HepG2 (cell line): ENCODE measurements at regions not wholly inside any gene's neighbourhood (a gene's known extent, or its start where the extent isn't known, plus 50 kb on each side); places are given as distances from the start of the nearest gene placed in this dataset.

Source experiments
- ATAC-seq: fragments of 200-7000 bp; cut with Tn5 transposase; 3 replicates; pipeline ENCODE4 v1.9.1; 2020; ENCODE audit warnings: mild to moderate bottlenecking, moderate library complexity
- BruUV-seq: library from RNA; stranded (reverse); fragments of 400-500 nt; replicated peaks from 2 replicates; lab custom pipeline; 2021; lab: Mats Ljungman, UMichigan
- CTCF ChIA-PET: fragments of 300-600 bp; formaldehyde crosslinking; extraction: SDS; loops from one replicate; lab custom pipeline; 2021; ENCODE audit warnings: low total read pairs, inconsistent platforms, low intra/inter-chr PET ratio; lab: Yijun Ruan, JAX
- POLR2A ChIA-PET: fragments of 350-600 bp; sonication (Branson Sonifier 250); formaldehyde crosslinking; loops from one replicate; lab custom pipeline; 2020; ENCODE audit warnings: antibody characterized with exemption, inconsistent platforms; lab: Yijun Ruan, JAX
- DNase-seq: peaks from one replicate; pipeline ENCODE4 v3.0.0-alpha.2; 2015; ENCODE audit warnings: low spot score
- FAIRE-seq: peaks from 3 replicates; lab custom pipeline; 2011; peaks lifted over from hg19 to GRCh38; lab: Jason Lieb, UNC
- H2AFZ ChIP-seq: one replicate; pipeline ENCODE4 v1.6.1; 2011; ENCODE audit warnings: low read length, inconsistent platforms
- H3K27ac ChIP-seq: fragments of 300-600 bp; 3 replicates; pipeline ENCODE4 v1.8.0; 2011; ENCODE audit warnings: mixed run types, mild to moderate bottlenecking, mixed read lengths, low read length, inconsistent platforms; ENCODE audit not compliant: insufficient read depth; ENCODE audit errors: extremely low read length
- H3K27me3 ChIP-seq, 2 experiments: fragments of 200-600 bp in 1 of 2; 2 replicates in 1 of 2; 3 replicates in 1 of 2; pipeline versions ENCODE4 v1.6.0 to v1.8.0; 2011; ENCODE audit warnings: low read length in 2 of 2, mild to moderate bottlenecking in 2 of 2, moderate library complexity in 2 of 2, inconsistent platforms in 1 of 2; ENCODE audit not compliant: insufficient read depth in 2 of 2, control insufficient read depth in 1 of 2
- H3K36me3 ChIP-seq, 2 experiments: fragments of 200-600 bp in 1 of 2; replicated peaks in 1 of 2; 2 replicates in 1 of 2; 3 replicates in 1 of 2; pipeline versions ENCODE4 v1.5.1 to v1.8.0; 2011; ENCODE audit warnings: low read length in 2 of 2, inconsistent platforms in 1 of 2; ENCODE audit not compliant: insufficient read depth in 2 of 2, control insufficient read depth in 1 of 2
- H3K4me1 ChIP-seq: 2 replicates; pipeline ENCODE4 v1.5.1; 2012; ENCODE audit warnings: low read length, inconsistent platforms; ENCODE audit not compliant: insufficient read depth
- H3K4me2 ChIP-seq: 2 replicates; pipeline ENCODE4 v1.6.0; 2011; ENCODE audit warnings: low read depth, low read length, inconsistent platforms
- H3K4me3 ChIP-seq, 3 experiments: fragments of 200-600 bp in 1 of 3; sonication (generic), shearing (Covaris generic) in 1 of 3; replicated peaks in 1 of 3; 2 replicates each; pipeline ENCODE4 v1.5.1; 2011 to 2016; ENCODE audit warnings: low read length in 3 of 3, inconsistent platforms in 2 of 3, low read depth in 2 of 3, mild to moderate bottlenecking in 2 of 3, control low read depth in 1 of 3, mixed read lengths in 1 of 3; ENCODE audit not compliant: insufficient read depth in 1 of 3
- H3K79me2 ChIP-seq: one replicate; pipeline ENCODE4 v1.6.1; 2011; ENCODE audit warnings: low read length, inconsistent platforms; ENCODE audit not compliant: insufficient read depth
- H3K9ac ChIP-seq: 2 replicates; pipeline ENCODE4 v1.6.0; 2011; ENCODE audit warnings: mild to moderate bottlenecking, low read depth, low read length, inconsistent platforms; ENCODE audit not compliant: insufficient read depth
- H3K9me3 ChIP-seq: 2 replicates; pipeline ENCODE4 v1.5.1; 2012; ENCODE audit warnings: mild to moderate bottlenecking, low read length
- H4K20me1 ChIP-seq: 2 replicates; pipeline ENCODE4 v1.6.0; 2011; ENCODE audit warnings: inconsistent platforms, mild to moderate bottlenecking, low read length, moderate library complexity; ENCODE audit not compliant: insufficient read depth
- FOXK2 ChIP-seq: fragments of 450-650 bp; IDR thresholded peaks from 2 replicates; pipeline ENCODE4 v1.6.1; 2016
- GATAD2A ChIP-seq: IDR thresholded peaks from 2 replicates; pipeline ENCODE4 v1.6.1; 2016
- HMGA1 ChIP-seq: sonication (generic); formaldehyde crosslinking; conservative IDR thresholded peaks from 2 replicates; pipeline ENCODE4 v1.4.0; 2020; ENCODE audit warnings: missing genetic modification reagents
- KLF6 ChIP-seq: IDR thresholded peaks from 2 replicates; pipeline ENCODE4 v1.8.0; 2016; ENCODE audit warnings: missing biosample characterization, missing genetic modification reagents
- MEIS2 ChIP-seq: sonication (generic); formaldehyde crosslinking; IDR thresholded peaks from 2 replicates; pipeline ENCODE4 v1.9.0; 2021; ENCODE audit warnings: mild to moderate bottlenecking, missing genetic modification reagents
- POLR2G ChIP-seq: fragments of 200-400 bp; formaldehyde crosslinking; IDR thresholded peaks from 2 replicates; pipeline ENCODE4 v1.6.1; 2018; ENCODE audit warnings: mild to moderate bottlenecking, low read depth, low read length, moderate library complexity
- TBX3 ChIP-seq: fragments of 450-650 bp; IDR thresholded peaks from 2 replicates; pipeline ENCODE4 v1.6.1; 2017; ENCODE audit warnings: antibody characterized with exemption, mild to moderate bottlenecking, inconsistent platforms, borderline replicate concordance
- ZBTB3 ChIP-seq: sonication (generic); formaldehyde crosslinking; IDR thresholded peaks from 2 replicates; pipeline ENCODE4 v1.4.0; 2020; ENCODE audit warnings: low read depth, mild to moderate bottlenecking, moderate library complexity, missing genetic modification reagents, borderline replicate concordance
- ZNF317 ChIP-seq: sonication (generic); formaldehyde crosslinking; IDR thresholded peaks from 2 replicates; pipeline ENCODE4 v1.5.0; 2020; ENCODE audit warnings: mild to moderate bottlenecking, missing genetic modification reagents
- ZNF329 ChIP-seq: sonication (generic); formaldehyde crosslinking; IDR thresholded peaks from 2 replicates; pipeline ENCODE4 v1.9.0; 2021; ENCODE audit warnings: low read depth, mild to moderate bottlenecking, missing genetic modification reagents
- ZNF747 ChIP-seq: sonication (generic); formaldehyde crosslinking; IDR thresholded peaks from 2 replicates; pipeline ENCODE4 v1.8.1; 2023; ENCODE audit warnings: missing genetic modification reagents, mild to moderate bottlenecking, borderline replicate concordance
- WGBS: methylation state at CpG from one replicate; pipeline ENCODE4 v1.1.6; 2017; ENCODE audit warnings: low lambda C conversion rate; 5-methylcytosine and 5-hydroxymethylcytosine counted together
- in situ Hi-C: cut with HindIII; loops from 2 replicates; pipeline ENCODE4 v1.10.0; 2017; ENCODE audit warnings: low pct_unique_long_range_greater_than_20kb; ENCODE audit not compliant: extremely low pct_ligation_motif_present
- intact Hi-C: fragments of 100-400 bp; cut with micrococcal nuclease; formaldehyde crosslinking; loops from one replicate; pipeline ENCODE4 v1.10.0; 2022; ENCODE audit not compliant: unreplicated experiment
- TF ChIP-seq, protein P1 (sequence below): sonication (generic); formaldehyde crosslinking; IDR thresholded peaks from 2 replicates; pipeline ENCODE4 v1.4.0; 2020; ENCODE audit warnings: missing genetic modification reagents
- TF ChIP-seq, protein P2 (sequence below): sonication (generic); formaldehyde crosslinking; IDR thresholded peaks from 2 replicates; pipeline ENCODE4 v1.9.0; 2022; ENCODE audit warnings: missing genetic modification reagents, mild to moderate bottlenecking, borderline replicate concordance

DNA sequence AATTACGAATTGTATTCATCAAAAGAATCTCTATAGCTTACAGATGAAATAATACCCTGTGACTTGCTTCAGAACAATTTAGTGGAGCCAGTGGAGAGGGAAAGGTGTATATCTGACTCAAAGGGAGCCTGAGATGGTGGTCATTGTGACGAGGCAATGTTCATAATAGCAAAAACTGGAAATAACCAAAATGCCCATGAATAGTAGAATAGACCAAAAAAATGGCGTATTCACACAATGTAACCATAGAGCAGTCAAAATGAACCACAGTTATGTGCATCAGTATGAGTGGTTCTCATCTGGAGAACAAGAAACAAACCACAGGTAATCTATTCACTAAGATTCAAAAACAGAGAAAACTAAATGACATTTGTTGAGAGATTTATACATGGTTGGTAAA lies 125.3 kb upstream of the CLNK start:
- ATAC-seq (no peak), DNase-seq (no peak)
- Histone ChIP-seq H3K4me1 (no peaks in the 10 kb centered on the region), H3K27ac (no peak overlapping the region), H3K4me2 (no peak overlapping the region), H3K27me3 (no peaks in the 10 kb centered on the region), H3K36me3 (no peaks in the 10 kb centered on the region)
- CTCF ChIA-PET, result no interaction called here
- in situ Hi-C loops, result no loop called here
- POLR2A ChIA-PET, result no interaction called here
- intact Hi-C loops, result no loop called here
- no TSS peak for BruUV-seq
- WGBS, result 3% methylated on average over 3 of the region's 3 CpGs
- no peak for TF ChIP-seq GATAD2A
- TF ChIP-seq ZNF329, result no peak
- no peak for TF ChIP-seq FOXK2
- no peak for TF ChIP-seq ZBTB3 (CRISPR knock-in tag)
- no peak for TF ChIP-seq MEIS2 (CRISPR knock-in tag)
- no peak for TF ChIP-seq HMGA1 (CRISPR knock-in tag)
- TF ChIP-seq, protein P1, sequence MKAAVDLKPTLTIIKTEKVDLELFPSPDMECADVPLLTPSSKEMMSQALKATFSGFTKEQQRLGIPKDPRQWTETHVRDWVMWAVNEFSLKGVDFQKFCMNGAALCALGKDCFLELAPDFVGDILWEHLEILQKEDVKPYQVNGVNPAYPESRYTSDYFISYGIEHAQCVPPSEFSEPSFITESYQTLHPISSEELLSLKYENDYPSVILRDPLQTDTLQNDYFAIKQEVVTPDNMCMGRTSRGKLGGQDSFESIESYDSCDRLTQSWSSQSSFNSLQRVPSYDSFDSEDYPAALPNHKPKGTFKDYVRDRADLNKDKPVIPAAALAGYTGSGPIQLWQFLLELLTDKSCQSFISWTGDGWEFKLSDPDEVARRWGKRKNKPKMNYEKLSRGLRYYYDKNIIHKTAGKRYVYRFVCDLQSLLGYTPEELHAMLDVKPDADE (CRISPR knock-in tag), result no peak
- TF ChIP-seq ZNF317 (CRISPR knock-in tag), result no peak
- TF ChIP-seq, protein P2, sequence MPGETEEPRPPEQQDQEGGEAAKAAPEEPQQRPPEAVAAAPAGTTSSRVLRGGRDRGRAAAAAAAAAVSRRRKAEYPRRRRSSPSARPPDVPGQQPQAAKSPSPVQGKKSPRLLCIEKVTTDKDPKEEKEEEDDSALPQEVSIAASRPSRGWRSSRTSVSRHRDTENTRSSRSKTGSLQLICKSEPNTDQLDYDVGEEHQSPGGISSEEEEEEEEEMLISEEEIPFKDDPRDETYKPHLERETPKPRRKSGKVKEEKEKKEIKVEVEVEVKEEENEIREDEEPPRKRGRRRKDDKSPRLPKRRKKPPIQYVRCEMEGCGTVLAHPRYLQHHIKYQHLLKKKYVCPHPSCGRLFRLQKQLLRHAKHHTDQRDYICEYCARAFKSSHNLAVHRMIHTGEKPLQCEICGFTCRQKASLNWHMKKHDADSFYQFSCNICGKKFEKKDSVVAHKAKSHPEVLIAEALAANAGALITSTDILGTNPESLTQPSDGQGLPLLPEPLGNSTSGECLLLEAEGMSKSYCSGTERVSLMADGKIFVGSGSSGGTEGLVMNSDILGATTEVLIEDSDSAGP, result no peak
- no peak for TF ChIP-seq POLR2G
- TF ChIP-seq TBX3, result no peak
- no peak for TF ChIP-seq KLF6
- TF ChIP-seq ZNF747 (CRISPR knock-in tag), result no peak
- TF ChIP-seq, all 625 proteins: peak for 0
- H3K9me3 ChIP-seq, result peaks cover 50% of the 10 kb centered on the region
- H3K9ac ChIP-seq, result no peak overlapping the region
- H2AFZ ChIP-seq, result no peak overlapping the region
- no peak for FAIRE-seq
- H4K20me1 ChIP-seq, result no peaks in the 10 kb centered on the region
- H3K79me2 ChIP-seq, result no peaks in the 10 kb centered on the region
- H3K4me3 ChIP-seq, result no peak overlapping the region
